GM23338 (cell line): ENCODE measurements at regions not wholly inside any gene's neighbourhood (a gene's known extent, or its start where the extent isn't known, plus 50 kb on each side); places are given as distances from the start of the nearest gene placed in this dataset.

Experiments
- ATAC-seq: fragments of 200-7000 bp; cut with Tn5 transposase; 3 replicates; pipeline ENCODE4 v1.9.1; 2020
- DNase-seq: peaks from one replicate; pipeline ENCODE4 v3.0.0-alpha.2; 2015; ENCODE audit warnings: low spot score
- H2AFZ ChIP-seq: fragments of 200-600 bp; sonication (generic); 2 replicates; pipeline ENCODE4 v1.8.0; 2016; ENCODE audit warnings: antibody characterized with exemption, mild to moderate bottlenecking, moderate library complexity
- H3F3A ChIP-seq: fragments of 200-600 bp; sonication (generic); replicated peaks from 2 replicates; pipeline ENCODE4 v1.8.0; 2017; ENCODE audit warnings: antibody characterized with exemption, mixed run types, low read depth
- H3K27ac ChIP-seq: fragments of 200-600 bp; sonication (generic); 2 replicates; pipeline ENCODE4 v1.6.1; 2016; ENCODE audit warnings: low read depth
- H3K27me3 ChIP-seq: fragments of 200-600 bp; sonication (generic); 2 replicates; pipeline ENCODE4 v1.8.0; 2016; ENCODE audit warnings: mild to moderate bottlenecking, mixed run types, moderate library complexity; ENCODE audit not compliant: insufficient read depth
- H3K36me3 ChIP-seq: fragments of 200-600 bp; sonication (generic); 2 replicates; pipeline ENCODE4 v1.8.0; 2016; ENCODE audit warnings: mild to moderate bottlenecking; ENCODE audit not compliant: insufficient read depth
- H3K4me1 ChIP-seq: fragments of 200-600 bp; sonication (generic); 2 replicates; pipeline ENCODE4 v1.8.0; 2016; ENCODE audit warnings: mild to moderate bottlenecking, moderate library complexity; ENCODE audit not compliant: insufficient read depth
- H3K4me2 ChIP-seq: fragments of 200-600 bp; sonication (generic); 2 replicates; pipeline ENCODE4 v1.7.1; 2017; ENCODE audit warnings: mixed run types
- H3K4me3 ChIP-seq: fragments of 200-600 bp; sonication (generic); 2 replicates; pipeline ENCODE4 v1.6.1; 2016; ENCODE audit warnings: mixed run types
- H3K79me2 ChIP-seq: fragments of 200-600 bp; sonication (generic); replicated peaks from 2 replicates; pipeline ENCODE4 v1.8.0; 2017; ENCODE audit warnings: mild to moderate bottlenecking; ENCODE audit not compliant: insufficient read depth
- H3K9me2 ChIP-seq: fragments of 200-600 bp; sonication (generic); 2 replicates; pipeline ENCODE4 v1.8.0; 2017; ENCODE audit not compliant: insufficient read depth
- H4K20me1 ChIP-seq: fragments of 200-600 bp; sonication (generic); replicated peaks from 2 replicates; pipeline ENCODE4 v1.8.0; 2017; ENCODE audit warnings: mild to moderate bottlenecking; ENCODE audit not compliant: insufficient read depth
- H3K27ac Mint-ChIP-seq: 2 replicates; pipeline ENCODE4 v1.8.0; 2020; ENCODE audit warnings: inconsistent platforms, mild to moderate bottlenecking, moderate library complexity, mixed read lengths
- H3K27me3 Mint-ChIP-seq: 3 replicates; pipeline ENCODE4 v1.8.0; 2022; ENCODE audit warnings: low read depth, mild to moderate bottlenecking, moderate library complexity, mixed read lengths, inconsistent platforms; ENCODE audit not compliant: insufficient read depth, poor library complexity
- H3K36me3 Mint-ChIP-seq: 3 replicates; pipeline ENCODE4 v1.8.0; 2021; ENCODE audit warnings: low read depth, mild to moderate bottlenecking, inconsistent platforms, moderate library complexity, mixed read lengths
- H3K4me1 Mint-ChIP-seq: 3 replicates; pipeline ENCODE4 v1.8.0; 2020; ENCODE audit warnings: mild to moderate bottlenecking, inconsistent platforms, mixed read lengths
- H3K4me3 Mint-ChIP-seq: 3 replicates; pipeline ENCODE4 v1.8.0; 2021; ENCODE audit warnings: moderate library complexity, mild to moderate bottlenecking, inconsistent platforms, mixed read lengths
- H3K9me3 Mint-ChIP-seq: 3 replicates; pipeline ENCODE4 v1.8.0; 2020; ENCODE audit warnings: moderate library complexity, mild to moderate bottlenecking, inconsistent platforms, mixed read lengths
- CREB1 ChIP-seq: fragments of 250-450 bp; sonication (Bioruptor Pico); IDR thresholded peaks from 2 replicates; pipeline ENCODE4 v1.5.0; 2020; ENCODE audit warnings: low read depth, mild to moderate bottlenecking, moderate library complexity
- EZH2 ChIP-seq: fragments of 200-600 bp; sonication (generic); IDR thresholded peaks from one replicate; pipeline ENCODE4 v1.8.0; 2017; ENCODE audit warnings: antibody characterized with exemption, mild to moderate bottlenecking, low read depth; ENCODE audit not compliant: unreplicated experiment
- EZH2phosphoT487 ChIP-seq: fragments of 200-600 bp; sonication (generic); IDR thresholded peaks from one replicate; pipeline ENCODE4 v1.8.1; 2018; ENCODE audit warnings: antibody characterized with exemption; ENCODE audit not compliant: unreplicated experiment
- JUNB ChIP-seq: IDR thresholded peaks from one replicate; pipeline ENCODE4 v1.6.1; 2016; ENCODE audit warnings: antibody characterized with exemption; ENCODE audit not compliant: unreplicated experiment
- NANOG ChIP-seq: IDR thresholded peaks from 2 replicates; pipeline ENCODE4 v1.6.1; 2016; ENCODE audit warnings: antibody characterized with exemption, borderline replicate concordance
- POLR2AphosphoS5 ChIP-seq: IDR thresholded peaks from 2 replicates; pipeline ENCODE4 v1.6.1; 2016; ENCODE audit warnings: antibody characterized with exemption, low read depth
- REST ChIP-seq: IDR thresholded peaks from one replicate; pipeline ENCODE4 v1.6.1; 2018; ENCODE audit warnings: antibody characterized with exemption; ENCODE audit not compliant: unreplicated experiment
- STAT1 ChIP-seq: IDR thresholded peaks from one replicate; pipeline ENCODE4 v1.6.1; 2016; ENCODE audit warnings: antibody characterized with exemption; ENCODE audit not compliant: unreplicated experiment
- ZNF114 ChIP-seq: fragments of 250-450 bp; sonication (Bioruptor Pico); IDR thresholded peaks from 2 replicates; pipeline ENCODE4 v1.5.0; 2020; ENCODE audit warnings: mild to moderate bottlenecking, moderate library complexity
- ZNF331 ChIP-seq: fragments of 250-450 bp; sonication (Bioruptor Pico); IDR thresholded peaks from 2 replicates; pipeline ENCODE4 v1.5.0; 2020; ENCODE audit warnings: low read depth, mild to moderate bottlenecking, moderate library complexity
- ZNF462 ChIP-seq: fragments of 250-450 bp; sonication (Bioruptor Pico); IDR thresholded peaks from 2 replicates; pipeline ENCODE4 v1.5.0; 2020; ENCODE audit warnings: mild to moderate bottlenecking, moderate library complexity
- TF ChIP-seq, protein P1 (sequence below), 2 experiments: fragments of 200-600 bp in 1 of 2; sonication (generic) in 1 of 2; conservative IDR thresholded peaks; 2 replicates each; pipeline versions ENCODE4 v1.5.1 to v1.6.1; 2016 to 2017; ENCODE audit warnings: antibody characterized with exemption in 2 of 2, low read depth in 2 of 2, mild to moderate bottlenecking in 2 of 2, moderate library complexity in 1 of 2
- TF ChIP-seq, protein P2 (sequence below): IDR thresholded peaks from 2 replicates; pipeline ENCODE4 v1.6.1; 2016; ENCODE audit warnings: antibody characterized with exemption

DNA sequence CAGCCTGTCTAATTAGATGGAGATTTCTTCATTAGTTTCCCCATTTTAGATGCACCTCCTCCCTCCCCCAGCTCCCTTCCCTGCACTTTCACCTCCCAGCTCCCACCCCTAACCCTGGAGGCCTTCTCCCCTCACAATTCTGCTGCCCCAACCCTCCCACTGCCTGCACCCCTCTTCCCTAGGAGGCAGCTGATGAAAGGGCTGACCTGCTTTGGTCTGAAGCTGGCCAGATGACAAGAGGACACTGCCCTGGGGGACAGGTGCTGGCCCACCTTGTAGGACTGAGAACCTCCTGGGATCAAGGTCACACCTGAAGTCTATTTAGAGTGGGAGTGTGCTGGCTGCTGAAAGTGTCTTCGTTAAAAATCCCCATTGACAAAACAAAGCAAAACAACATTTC is 259.4 kb downstream of the TLE3 start:
- H3K4me3 Mint-ChIP-seq = no peak overlapping the region
- Histone ChIP-seq H2AFZ (no peak overlapping the region), H3K4me2 (no peak overlapping the region), H3K4me1 (no peaks in the 10 kb centered on the region), H3K27me3 (no peaks in the 10 kb centered on the region), H3F3A (no peaks in the 10 kb centered on the region), H3K36me3 (no peaks in the 10 kb centered on the region), H3K4me3 (no peak overlapping the region), H3K27ac (no peak overlapping the region), H3K9me2 (no peaks in the 10 kb centered on the region), H3K79me2 (no peaks in the 10 kb centered on the region), H4K20me1 (no peaks in the 10 kb centered on the region)
- no peaks in the 10 kb centered on the region for H3K9me3 Mint-ChIP-seq
- TF ChIP-seq NANOG = no peak
- no peak for TF ChIP-seq JUNB
- no peak for TF ChIP-seq ZNF462 (CRISPR knock-in tag)
- TF ChIP-seq, protein P1, sequence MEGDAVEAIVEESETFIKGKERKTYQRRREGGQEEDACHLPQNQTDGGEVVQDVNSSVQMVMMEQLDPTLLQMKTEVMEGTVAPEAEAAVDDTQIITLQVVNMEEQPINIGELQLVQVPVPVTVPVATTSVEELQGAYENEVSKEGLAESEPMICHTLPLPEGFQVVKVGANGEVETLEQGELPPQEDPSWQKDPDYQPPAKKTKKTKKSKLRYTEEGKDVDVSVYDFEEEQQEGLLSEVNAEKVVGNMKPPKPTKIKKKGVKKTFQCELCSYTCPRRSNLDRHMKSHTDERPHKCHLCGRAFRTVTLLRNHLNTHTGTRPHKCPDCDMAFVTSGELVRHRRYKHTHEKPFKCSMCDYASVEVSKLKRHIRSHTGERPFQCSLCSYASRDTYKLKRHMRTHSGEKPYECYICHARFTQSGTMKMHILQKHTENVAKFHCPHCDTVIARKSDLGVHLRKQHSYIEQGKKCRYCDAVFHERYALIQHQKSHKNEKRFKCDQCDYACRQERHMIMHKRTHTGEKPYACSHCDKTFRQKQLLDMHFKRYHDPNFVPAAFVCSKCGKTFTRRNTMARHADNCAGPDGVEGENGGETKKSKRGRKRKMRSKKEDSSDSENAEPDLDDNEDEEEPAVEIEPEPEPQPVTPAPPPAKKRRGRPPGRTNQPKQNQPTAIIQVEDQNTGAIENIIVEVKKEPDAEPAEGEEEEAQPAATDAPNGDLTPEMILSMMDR (conservative IDR thresholded peaks at IDR 0.05; ENCODE audit: low read depth in 2 of 2) = no peak
- no peak for TF ChIP-seq STAT1
- no peak for TF ChIP-seq CREB1
- TF ChIP-seq ZNF114 (CRISPR knock-in tag) = no peak
- no peak for TF ChIP-seq EZH2
- no peak for TF ChIP-seq EZH2phosphoT487
- no peak for TF ChIP-seq REST
- TF ChIP-seq POLR2AphosphoS5 = no peak
- TF ChIP-seq ZNF331 (CRISPR knock-in tag) = no peak
- TF ChIP-seq, protein P2, sequence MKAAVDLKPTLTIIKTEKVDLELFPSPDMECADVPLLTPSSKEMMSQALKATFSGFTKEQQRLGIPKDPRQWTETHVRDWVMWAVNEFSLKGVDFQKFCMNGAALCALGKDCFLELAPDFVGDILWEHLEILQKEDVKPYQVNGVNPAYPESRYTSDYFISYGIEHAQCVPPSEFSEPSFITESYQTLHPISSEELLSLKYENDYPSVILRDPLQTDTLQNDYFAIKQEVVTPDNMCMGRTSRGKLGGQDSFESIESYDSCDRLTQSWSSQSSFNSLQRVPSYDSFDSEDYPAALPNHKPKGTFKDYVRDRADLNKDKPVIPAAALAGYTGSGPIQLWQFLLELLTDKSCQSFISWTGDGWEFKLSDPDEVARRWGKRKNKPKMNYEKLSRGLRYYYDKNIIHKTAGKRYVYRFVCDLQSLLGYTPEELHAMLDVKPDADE = no peak
- peaks cover 5% of the 10 kb centered on the region; the same call in 2 of the 3 replicates for H3K4me1 Mint-ChIP-seq
- H3K27ac Mint-ChIP-seq = no peak overlapping the region
- H3K27me3 Mint-ChIP-seq = peaks cover 7% of the 10 kb centered on the region
- no peak for ATAC-seq
- no peak for DNase-seq
- H3K36me3 Mint-ChIP-seq = no peaks in the 10 kb centered on the region
